ENCODE measurements at regions not wholly inside any gene's neighbourhood (a gene's known extent, or its start where the extent isn't known, plus 50 kb on each side); places are given as distances from the start of the nearest gene placed in this dataset.

GRCh38 chr6:132142308-132142707 is 191.1 kb upstream of the CCN2 start:
- TF ChIP-seq CTCF (IDR thresholded peaks at IDR 0.05) (no peak), POLR2A (IDR thresholded peaks at IDR 0.05) (no peak)
